ENCODE measurements at regions not wholly inside any gene's neighbourhood (a gene's known extent, or its start where the extent isn't known, plus 50 kb on each side); places are given as distances from the start of the nearest gene placed in this dataset.

- peak; percentile 98 for TF ChIP-seq EP300 (IDR thresholded peaks at IDR 0.05; ENCODE audit: low read length)
- TF ChIP-seq ZC3H8 (IDR thresholded peaks at IDR 0.05) = no peak
- no peak for TF ChIP-seq PTBP1 (IDR thresholded peaks at IDR 0.05; ENCODE audit: low read depth, low read length)
- TF ChIP-seq NRF1 (conservative IDR thresholded peaks at IDR 0.05 in 1 of 2, IDR thresholded peaks at IDR 0.05 in 1 of 2) = 0 out of 4 replicates have a peak, but pooled peaks of 1 of the 2 experiments have one; percentile 24
- TF ChIP-seq ZNF785 (CRISPR knock-in tag; IDR thresholded peaks at IDR 0.05) = 0 out of 2 replicates have a peak, but pooled peaks have one; percentile 6
- peak; percentile 71 for TF ChIP-seq FOSL1 (tag; conservative IDR thresholded peaks at IDR 0.05)
- peak; percentile 31 for TF ChIP-seq REST (IDR thresholded peaks at IDR 0.05; ENCODE audit: borderline replicate concordance)
- 0 out of 2 replicates have a peak, but pooled peaks have one; percentile 71 for TF ChIP-seq REST (CRISPR knock-in tag; IDR thresholded peaks at IDR 0.05; ENCODE audit: low read depth)
- peak; percentile 85 for TF ChIP-seq PYGO2 (tag; IDR thresholded peaks at IDR 0.05)
- TF ChIP-seq ZNF384 (IDR thresholded peaks at IDR 0.05; ENCODE audit: low read depth, low read length) = no peak; the same call in 1 of the 2 replicates
- TF ChIP-seq TCF3 (CRISPR knock-in tag; IDR thresholded peaks at IDR 0.05) = peak; percentile 99
- peak; percentile 99 for TF ChIP-seq SMARCA4 (IDR thresholded peaks at IDR 0.05)
- TF ChIP-seq ZNF41 (CRISPR knock-in tag; conservative IDR thresholded peaks at IDR 0.05) = no peak
Observed at GRCh38 chr3:170730071-170730812, 139.8 kb downstream of the RPL22L1 start (continued).

Data from K562 (cell line).